Panc1 (cell line): ENCODE measurements at regions not wholly inside any gene's neighbourhood (a gene's known extent, or its start where the extent isn't known, plus 50 kb on each side); places are given as distances from the start of the nearest gene placed in this dataset.

ENCODE experiments used
- ATAC-seq: fragments of 200-7000 bp; cut with Tn5 transposase; 2 replicates; pipeline ENCODE4 v1.9.1; 2020; ENCODE audit warnings: mild to moderate bottlenecking, moderate library complexity
- BruUV-seq: library from RNA; stranded (reverse); fragments of 400-500 nt; replicated peaks from 2 replicates; lab custom pipeline; 2021; lab: Mats Ljungman, UMichigan
- CTCF ChIA-PET: fragments of 300-600 bp; sonication (Branson Sonifier 250); formaldehyde crosslinking; loops from one replicate; lab custom pipeline; 2022; ENCODE audit warnings: antibody characterized with exemption; lab: Charles Lee
- POLR2A ChIA-PET: fragments of 300-600 bp; sonication (Branson Sonifier 250); formaldehyde crosslinking; loops from one replicate; lab custom pipeline; 2022; ENCODE audit warnings: antibody characterized with exemption; lab: Charles Lee
- DNase-seq: peaks from one replicate; pipeline ENCODE4 v3.0.0-alpha.2; 2010; ENCODE audit warnings: low read depth, low spot score
- H3K27ac ChIP-seq: 2 replicates; pipeline ENCODE4 v1.5.1; 2011; ENCODE audit warnings: mild to moderate bottlenecking, low read length, inconsistent platforms
- H3K27me3 ChIP-seq: fragments of 200-500 bp; sonication (Bioruptor generic); 2 replicates; pipeline ENCODE4 v1.6.0; 2014; ENCODE audit warnings: low read length, inconsistent platforms; ENCODE audit not compliant: control insufficient read depth, insufficient read depth
- H3K36me3 ChIP-seq: fragments of 200-500 bp; sonication (Bioruptor generic); 2 replicates; pipeline ENCODE4 v1.5.1; 2014; ENCODE audit warnings: inconsistent platforms, mild to moderate bottlenecking, low read length, moderate library complexity; ENCODE audit not compliant: control insufficient read depth, insufficient read depth
- H3K4me1 ChIP-seq: 2 replicates; pipeline ENCODE4 v1.5.1; 2011; ENCODE audit warnings: inconsistent platforms, mild to moderate bottlenecking, low read length, moderate library complexity; ENCODE audit not compliant: control insufficient read depth, insufficient read depth
- H3K4me3 ChIP-seq, 2 experiments: 2 replicates each; pipeline ENCODE4 v1.5.1; 2011 to 2012; ENCODE audit warnings: low read depth in 2 of 2, low read length in 2 of 2, mild to moderate bottlenecking in 2 of 2, inconsistent platforms in 1 of 2, moderate library complexity in 1 of 2
- H3K9me3 ChIP-seq: fragments of 200-500 bp; sonication (Bioruptor generic); 2 replicates; pipeline ENCODE4 v1.5.1; 2014; ENCODE audit warnings: low read depth, mild to moderate bottlenecking, inconsistent platforms, low read length, moderate library complexity; ENCODE audit not compliant: control insufficient read depth, insufficient read depth
- POLR2AphosphoS5 ChIP-seq: IDR thresholded peaks from 2 replicates; pipeline ENCODE4 v1.6.1; 2012; ENCODE audit warnings: mild to moderate bottlenecking, low read depth, low read length, moderate library complexity
- SIN3A ChIP-seq: IDR thresholded peaks from 2 replicates; pipeline ENCODE4 v1.6.1; 2012; ENCODE audit warnings: low read depth, mild to moderate bottlenecking, low read length, moderate library complexity, borderline replicate concordance; ENCODE audit not compliant: insufficient read depth
- TCF7L2 ChIP-seq: IDR thresholded peaks from 2 replicates; pipeline ENCODE4 v1.6.1; 2011; ENCODE audit warnings: mild to moderate bottlenecking, low read depth, low read length, inconsistent platforms
- in situ Hi-C: cut with HindIII; loops from 2 replicates; pipeline ENCODE4 v1.10.0; 2016; ENCODE audit warnings: low sequenced_read_pairs, low pct_unique_long_range_greater_than_20kb
- intact Hi-C: fragments of 100-400 bp; cut with micrococcal nuclease; formaldehyde crosslinking; loops from one replicate; pipeline ENCODE4 v1.10.0; 2022; ENCODE audit not compliant: unreplicated experiment
- TF ChIP-seq, protein P1 (sequence below): fragments of 450-650 bp; IDR thresholded peaks from 2 replicates; pipeline ENCODE4 v1.5.1; 2017; ENCODE audit warnings: mild to moderate bottlenecking
- TF ChIP-seq, protein P2 (sequence below), 2 experiments: IDR thresholded peaks; 2 replicates each; pipeline ENCODE4 v1.6.1; 2011 to 2012; ENCODE audit warnings: low read depth in 2 of 2, control low read depth in 1 of 2, low read length in 1 of 2, mild to moderate bottlenecking in 1 of 2, moderate library complexity in 1 of 2; ENCODE audit not compliant: insufficient read depth in 1 of 2

DNA sequence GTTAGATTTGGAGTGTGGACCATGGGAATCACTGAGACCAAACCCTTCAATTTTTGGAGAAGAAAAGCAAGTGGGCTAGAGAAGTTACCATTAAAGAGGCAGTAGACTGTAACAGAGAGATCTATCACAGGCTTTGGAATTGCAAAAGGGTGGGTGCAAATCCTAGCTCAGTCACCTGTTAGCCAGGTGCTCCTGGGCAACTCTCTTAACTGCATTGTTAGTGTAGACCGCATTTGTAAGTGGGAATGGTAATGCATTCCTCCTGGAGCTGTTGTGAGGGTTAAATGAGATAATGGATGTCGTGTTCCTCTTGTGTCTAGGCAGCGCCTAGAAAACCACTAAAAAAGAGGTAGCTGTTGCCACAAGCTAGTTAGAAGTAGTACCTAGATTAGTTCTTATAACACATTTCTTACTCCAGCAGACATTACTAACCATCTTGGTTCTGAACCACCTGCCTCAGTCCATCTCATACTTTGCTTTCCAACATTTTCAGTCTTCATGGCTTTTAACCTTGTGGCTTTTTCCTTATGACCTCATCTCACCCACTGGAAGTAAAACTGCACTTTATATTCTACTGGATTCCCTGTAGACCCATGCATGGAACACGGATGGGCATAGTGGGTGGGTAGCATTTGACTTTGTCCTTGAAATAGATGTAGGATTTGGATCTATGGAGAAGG lies 153.0 kb downstream of the HIPK3 start:
- H3K9me3 ChIP-seq: no peaks in the 10 kb centered on the region
- no peaks in the 10 kb centered on the region for H3K27me3 ChIP-seq
- no peak overlapping the region for H3K27ac ChIP-seq
- DNase-seq (no peak), ATAC-seq (no peak)
- ChIA-PET POLR2A (no interaction called here), CTCF (no interaction called here)
- no peaks in the 10 kb centered on the region for H3K4me1 ChIP-seq
- BruUV-seq: no TSS peak
- H3K36me3 ChIP-seq: no peaks in the 10 kb centered on the region
- intact Hi-C loops (no loop called here), in situ Hi-C loops (no loop called here)
- H3K4me3 ChIP-seq: no peak overlapping the region
- TF ChIP-seq TCF7L2 (no peak), POLR2AphosphoS5 (no peak), SIN3A (no peak)
- TF ChIP-seq, protein P1, sequence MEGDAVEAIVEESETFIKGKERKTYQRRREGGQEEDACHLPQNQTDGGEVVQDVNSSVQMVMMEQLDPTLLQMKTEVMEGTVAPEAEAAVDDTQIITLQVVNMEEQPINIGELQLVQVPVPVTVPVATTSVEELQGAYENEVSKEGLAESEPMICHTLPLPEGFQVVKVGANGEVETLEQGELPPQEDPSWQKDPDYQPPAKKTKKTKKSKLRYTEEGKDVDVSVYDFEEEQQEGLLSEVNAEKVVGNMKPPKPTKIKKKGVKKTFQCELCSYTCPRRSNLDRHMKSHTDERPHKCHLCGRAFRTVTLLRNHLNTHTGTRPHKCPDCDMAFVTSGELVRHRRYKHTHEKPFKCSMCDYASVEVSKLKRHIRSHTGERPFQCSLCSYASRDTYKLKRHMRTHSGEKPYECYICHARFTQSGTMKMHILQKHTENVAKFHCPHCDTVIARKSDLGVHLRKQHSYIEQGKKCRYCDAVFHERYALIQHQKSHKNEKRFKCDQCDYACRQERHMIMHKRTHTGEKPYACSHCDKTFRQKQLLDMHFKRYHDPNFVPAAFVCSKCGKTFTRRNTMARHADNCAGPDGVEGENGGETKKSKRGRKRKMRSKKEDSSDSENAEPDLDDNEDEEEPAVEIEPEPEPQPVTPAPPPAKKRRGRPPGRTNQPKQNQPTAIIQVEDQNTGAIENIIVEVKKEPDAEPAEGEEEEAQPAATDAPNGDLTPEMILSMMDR: no peak
- TF ChIP-seq, protein P2, sequence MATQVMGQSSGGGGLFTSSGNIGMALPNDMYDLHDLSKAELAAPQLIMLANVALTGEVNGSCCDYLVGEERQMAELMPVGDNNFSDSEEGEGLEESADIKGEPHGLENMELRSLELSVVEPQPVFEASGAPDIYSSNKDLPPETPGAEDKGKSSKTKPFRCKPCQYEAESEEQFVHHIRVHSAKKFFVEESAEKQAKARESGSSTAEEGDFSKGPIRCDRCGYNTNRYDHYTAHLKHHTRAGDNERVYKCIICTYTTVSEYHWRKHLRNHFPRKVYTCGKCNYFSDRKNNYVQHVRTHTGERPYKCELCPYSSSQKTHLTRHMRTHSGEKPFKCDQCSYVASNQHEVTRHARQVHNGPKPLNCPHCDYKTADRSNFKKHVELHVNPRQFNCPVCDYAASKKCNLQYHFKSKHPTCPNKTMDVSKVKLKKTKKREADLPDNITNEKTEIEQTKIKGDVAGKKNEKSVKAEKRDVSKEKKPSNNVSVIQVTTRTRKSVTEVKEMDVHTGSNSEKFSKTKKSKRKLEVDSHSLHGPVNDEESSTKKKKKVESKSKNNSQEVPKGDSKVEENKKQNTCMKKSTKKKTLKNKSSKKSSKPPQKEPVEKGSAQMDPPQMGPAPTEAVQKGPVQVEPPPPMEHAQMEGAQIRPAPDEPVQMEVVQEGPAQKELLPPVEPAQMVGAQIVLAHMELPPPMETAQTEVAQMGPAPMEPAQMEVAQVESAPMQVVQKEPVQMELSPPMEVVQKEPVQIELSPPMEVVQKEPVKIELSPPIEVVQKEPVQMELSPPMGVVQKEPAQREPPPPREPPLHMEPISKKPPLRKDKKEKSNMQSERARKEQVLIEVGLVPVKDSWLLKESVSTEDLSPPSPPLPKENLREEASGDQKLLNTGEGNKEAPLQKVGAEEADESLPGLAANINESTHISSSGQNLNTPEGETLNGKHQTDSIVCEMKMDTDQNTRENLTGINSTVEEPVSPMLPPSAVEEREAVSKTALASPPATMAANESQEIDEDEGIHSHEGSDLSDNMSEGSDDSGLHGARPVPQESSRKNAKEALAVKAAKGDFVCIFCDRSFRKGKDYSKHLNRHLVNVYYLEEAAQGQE (IDR thresholded peaks at IDR 0.05; ENCODE audit: insufficient read depth in 1 of 2, low read depth in 2 of 2, low read length in 1 of 2): no peak
